ENCODE measurements at regions not wholly inside any gene's neighbourhood (a gene's known extent, or its start where the extent isn't known, plus 50 kb on each side); places are given as distances from the start of the nearest gene placed in this dataset.

GRCh38 chr10:24012249-24012803, 196.6 kb upstream of the KIAA1217 start:
- no peaks in the 10 kb centered on the region for H3K4me1 ChIP-seq
- no peaks in the 10 kb centered on the region for H3K27me3 ChIP-seq (ENCODE audit: low read depth)
- no peak overlapping the region for H3K27ac ChIP-seq
- no peak for TF ChIP-seq CTCF (IDR thresholded peaks at IDR 0.05)
- H3K9me3 ChIP-seq: no peaks in the 10 kb centered on the region
- intact Hi-C loops (cut with DNase I): no loop called here
- H3K4me3 ChIP-seq: no peak overlapping the region
- H3K36me3 ChIP-seq: no peaks in the 10 kb centered on the region
- ATAC-seq (no peak), DNase-seq (no peak)

GRCh38 chr10:24027107-24027506, 181.8 kb upstream of the KIAA1217 start:
- intact Hi-C loops (cut with DNase I): no loop called here
- Histone ChIP-seq H3K4me3 (no peak overlapping the region), H3K36me3 (no peaks in the 10 kb centered on the region), H3K27ac (no peak overlapping the region), H3K27me3 (ENCODE audit: low read depth) (no peaks in the 10 kb centered on the region), H3K9me3 (no peaks in the 10 kb centered on the region), H3K4me1 (no peaks in the 10 kb centered on the region)
- TF ChIP-seq CTCF (IDR thresholded peaks at IDR 0.05): no peak
- no peak for ATAC-seq
- DNase-seq: no peak

GRCh38 chr10:24034571-24034970, 174.4 kb upstream of the KIAA1217 start:
- ATAC-seq (peak; percentile 44 to 57), DNase-seq (no peak)
- intact Hi-C loops (cut with DNase I): no loop called here
- no peak overlapping the region for H3K4me3 ChIP-seq
- H3K27me3 ChIP-seq (ENCODE audit: low read depth): no peaks in the 10 kb centered on the region
- no peak overlapping the region for H3K27ac ChIP-seq
- TF ChIP-seq CTCF (IDR thresholded peaks at IDR 0.05): no peak
- H3K9me3 ChIP-seq: no peaks in the 10 kb centered on the region
- no peaks in the 10 kb centered on the region for H3K36me3 ChIP-seq
- H3K4me1 ChIP-seq: no peaks in the 10 kb centered on the region

- Histone ChIP-seq H3K9me3 (no peaks in the 10 kb centered on the region), H3K27me3 (ENCODE audit: low read depth) (no peaks in the 10 kb centered on the region), H3K36me3 (no peaks in the 10 kb centered on the region), H3K4me3 (no peak overlapping the region), H3K4me1 (no peaks in the 10 kb centered on the region), H3K27ac (no peak overlapping the region)
- TF ChIP-seq CTCF (IDR thresholded peaks at IDR 0.05): no peak
- no peak for ATAC-seq
- DNase-seq: no peak
- intact Hi-C loops (cut with DNase I): no loop called here
These were observed 173.2 kb upstream of the KIAA1217 start for GRCh38 chr10:24035761-24036160.

- no peak for TF ChIP-seq CTCF (IDR thresholded peaks at IDR 0.05)
- Histone ChIP-seq H3K36me3 (no peaks in the 10 kb centered on the region), H3K27me3 (ENCODE audit: low read depth) (no peaks in the 10 kb centered on the region), H3K4me1 (no peaks in the 10 kb centered on the region), H3K9me3 (no peaks in the 10 kb centered on the region), H3K27ac (no peak overlapping the region), H3K4me3 (no peak overlapping the region)
- DNase-seq (no peak), ATAC-seq (no peak)
- intact Hi-C loops (cut with DNase I): no loop called here
These were observed 169.6 kb upstream of the KIAA1217 start for GRCh38 chr10:24039315-24039714.

- no peak overlapping the region for H3K27ac ChIP-seq
- ATAC-seq (no peak), DNase-seq (no peak)
- no peaks in the 10 kb centered on the region for H3K36me3 ChIP-seq
- H3K4me3 ChIP-seq: no peak overlapping the region
- H3K9me3 ChIP-seq: no peaks in the 10 kb centered on the region
- no peak for TF ChIP-seq CTCF (IDR thresholded peaks at IDR 0.05)
- no peaks in the 10 kb centered on the region for H3K4me1 ChIP-seq
- no peaks in the 10 kb centered on the region for H3K27me3 ChIP-seq (ENCODE audit: low read depth)
- intact Hi-C loops (cut with DNase I): no loop called here
These were observed 169.0 kb upstream of the KIAA1217 start for GRCh38 chr10:24039897-24040296.

Measured in lower lobe of right lung (tissue), 2 donors.